GM23338 (cell line): ENCODE measurements at regions not wholly inside any gene's neighbourhood (a gene's known extent, or its start where the extent isn't known, plus 50 kb on each side); places are given as distances from the start of the nearest gene placed in this dataset.

Experiments used
- ATAC-seq: fragments of 200-7000 bp; cut with Tn5 transposase; 3 replicates; pipeline ENCODE4 v1.9.1; 2020
- DNase-seq: peaks from one replicate; pipeline ENCODE4 v3.0.0-alpha.2; 2015; ENCODE audit warnings: low spot score
- H2AFZ ChIP-seq: fragments of 200-600 bp; sonication (generic); 2 replicates; pipeline ENCODE4 v1.8.0; 2016; ENCODE audit warnings: antibody characterized with exemption, mild to moderate bottlenecking, moderate library complexity
- H3F3A ChIP-seq: fragments of 200-600 bp; sonication (generic); replicated peaks from 2 replicates; pipeline ENCODE4 v1.8.0; 2017; ENCODE audit warnings: antibody characterized with exemption, mixed run types, low read depth
- H3K27ac ChIP-seq: fragments of 200-600 bp; sonication (generic); 2 replicates; pipeline ENCODE4 v1.6.1; 2016; ENCODE audit warnings: low read depth
- H3K27me3 ChIP-seq: fragments of 200-600 bp; sonication (generic); 2 replicates; pipeline ENCODE4 v1.8.0; 2016; ENCODE audit warnings: mild to moderate bottlenecking, mixed run types, moderate library complexity; ENCODE audit not compliant: insufficient read depth
- H3K36me3 ChIP-seq: fragments of 200-600 bp; sonication (generic); 2 replicates; pipeline ENCODE4 v1.8.0; 2016; ENCODE audit warnings: mild to moderate bottlenecking; ENCODE audit not compliant: insufficient read depth
- H3K4me1 ChIP-seq: fragments of 200-600 bp; sonication (generic); 2 replicates; pipeline ENCODE4 v1.8.0; 2016; ENCODE audit warnings: mild to moderate bottlenecking, moderate library complexity; ENCODE audit not compliant: insufficient read depth
- H3K4me2 ChIP-seq: fragments of 200-600 bp; sonication (generic); 2 replicates; pipeline ENCODE4 v1.7.1; 2017; ENCODE audit warnings: mixed run types
- H3K4me3 ChIP-seq: fragments of 200-600 bp; sonication (generic); 2 replicates; pipeline ENCODE4 v1.6.1; 2016; ENCODE audit warnings: mixed run types
- H3K79me2 ChIP-seq: fragments of 200-600 bp; sonication (generic); replicated peaks from 2 replicates; pipeline ENCODE4 v1.8.0; 2017; ENCODE audit warnings: mild to moderate bottlenecking; ENCODE audit not compliant: insufficient read depth
- H3K9me2 ChIP-seq: fragments of 200-600 bp; sonication (generic); 2 replicates; pipeline ENCODE4 v1.8.0; 2017; ENCODE audit not compliant: insufficient read depth
- H4K20me1 ChIP-seq: fragments of 200-600 bp; sonication (generic); replicated peaks from 2 replicates; pipeline ENCODE4 v1.8.0; 2017; ENCODE audit warnings: mild to moderate bottlenecking; ENCODE audit not compliant: insufficient read depth
- H3K27ac Mint-ChIP-seq: 2 replicates; pipeline ENCODE4 v1.8.0; 2020; ENCODE audit warnings: inconsistent platforms, mild to moderate bottlenecking, moderate library complexity, mixed read lengths
- H3K27me3 Mint-ChIP-seq: 3 replicates; pipeline ENCODE4 v1.8.0; 2022; ENCODE audit warnings: low read depth, mild to moderate bottlenecking, moderate library complexity, mixed read lengths, inconsistent platforms; ENCODE audit not compliant: insufficient read depth, poor library complexity
- H3K36me3 Mint-ChIP-seq: 3 replicates; pipeline ENCODE4 v1.8.0; 2021; ENCODE audit warnings: low read depth, mild to moderate bottlenecking, inconsistent platforms, moderate library complexity, mixed read lengths
- H3K4me1 Mint-ChIP-seq: 3 replicates; pipeline ENCODE4 v1.8.0; 2020; ENCODE audit warnings: mild to moderate bottlenecking, inconsistent platforms, mixed read lengths
- H3K4me3 Mint-ChIP-seq: 3 replicates; pipeline ENCODE4 v1.8.0; 2021; ENCODE audit warnings: moderate library complexity, mild to moderate bottlenecking, inconsistent platforms, mixed read lengths
- H3K9me3 Mint-ChIP-seq: 3 replicates; pipeline ENCODE4 v1.8.0; 2020; ENCODE audit warnings: moderate library complexity, mild to moderate bottlenecking, inconsistent platforms, mixed read lengths
- CREB1 ChIP-seq: fragments of 250-450 bp; sonication (Bioruptor Pico); IDR thresholded peaks from 2 replicates; pipeline ENCODE4 v1.5.0; 2020; ENCODE audit warnings: low read depth, mild to moderate bottlenecking, moderate library complexity
- CTCF ChIP-seq, 2 experiments: fragments of 200-600 bp in 1 of 2; sonication (generic) in 1 of 2; conservative IDR thresholded peaks; 2 replicates each; pipeline versions ENCODE4 v1.5.1 to v1.6.1; 2016 to 2017; ENCODE audit warnings: antibody characterized with exemption in 2 of 2, low read depth in 2 of 2, mild to moderate bottlenecking in 2 of 2, moderate library complexity in 1 of 2
- ETS1 ChIP-seq: IDR thresholded peaks from 2 replicates; pipeline ENCODE4 v1.6.1; 2016; ENCODE audit warnings: antibody characterized with exemption
- EZH2 ChIP-seq: fragments of 200-600 bp; sonication (generic); IDR thresholded peaks from one replicate; pipeline ENCODE4 v1.8.0; 2017; ENCODE audit warnings: antibody characterized with exemption, mild to moderate bottlenecking, low read depth; ENCODE audit not compliant: unreplicated experiment
- JUNB ChIP-seq: IDR thresholded peaks from one replicate; pipeline ENCODE4 v1.6.1; 2016; ENCODE audit warnings: antibody characterized with exemption; ENCODE audit not compliant: unreplicated experiment
- POLR2AphosphoS5 ChIP-seq: IDR thresholded peaks from 2 replicates; pipeline ENCODE4 v1.6.1; 2016; ENCODE audit warnings: antibody characterized with exemption, low read depth
- REST ChIP-seq: IDR thresholded peaks from one replicate; pipeline ENCODE4 v1.6.1; 2018; ENCODE audit warnings: antibody characterized with exemption; ENCODE audit not compliant: unreplicated experiment
- STAT1 ChIP-seq: IDR thresholded peaks from one replicate; pipeline ENCODE4 v1.6.1; 2016; ENCODE audit warnings: antibody characterized with exemption; ENCODE audit not compliant: unreplicated experiment
- ZNF114 ChIP-seq: fragments of 250-450 bp; sonication (Bioruptor Pico); IDR thresholded peaks from 2 replicates; pipeline ENCODE4 v1.5.0; 2020; ENCODE audit warnings: mild to moderate bottlenecking, moderate library complexity
- ZNF331 ChIP-seq: fragments of 250-450 bp; sonication (Bioruptor Pico); IDR thresholded peaks from 2 replicates; pipeline ENCODE4 v1.5.0; 2020; ENCODE audit warnings: low read depth, mild to moderate bottlenecking, moderate library complexity
- ZNF462 ChIP-seq: fragments of 250-450 bp; sonication (Bioruptor Pico); IDR thresholded peaks from 2 replicates; pipeline ENCODE4 v1.5.0; 2020; ENCODE audit warnings: mild to moderate bottlenecking, moderate library complexity

GRCh38 chr10:78448994-78449418, 415.3 kb downstream of the RPS24 start:
- Histone ChIP-seq H3K36me3 (no peaks in the 10 kb centered on the region), H3K79me2 (no peaks in the 10 kb centered on the region), H3K4me1 (no peaks in the 10 kb centered on the region), H3K27me3 (no peaks in the 10 kb centered on the region), H2AFZ (0 out of 2 replicates have a peak overlapping the region, but pooled peaks have one; percentile 23), H4K20me1 (no peaks in the 10 kb centered on the region), H3K27ac (no peak overlapping the region), H3K4me3 (no peak overlapping the region), H3K4me2 (no peak overlapping the region), H3F3A (no peaks in the 10 kb centered on the region), H3K9me2 (peaks cover 4% of the 10 kb centered on the region; the same call in 1 of the 2 replicates)
- Mint-ChIP-seq H3K9me3 (no peaks in the 10 kb centered on the region; the same call in 2 of the 3 replicates), H3K27me3 (peaks cover 2% of the 10 kb centered on the region), H3K4me3 (no peak overlapping the region), H3K36me3 (no peaks in the 10 kb centered on the region), H3K4me1 (peaks cover 7% of the 10 kb centered on the region), H3K27ac (no peak overlapping the region)
- TF ChIP-seq ETS1 (no peak), CREB1 (CRISPR knock-in tag) (no peak), ZNF114 (no peak), REST (no peak), STAT1 (no peak), EZH2 (no peak), ZNF331 (CRISPR knock-in tag) (no peak), ZNF462 (no peak), CTCF (conservative IDR thresholded peaks at IDR 0.05; ENCODE audit: low read depth in 2 of 2) (no peak), POLR2AphosphoS5 (no peak), JUNB (no peak)
- ATAC-seq, result no peak
- no peak for DNase-seq
